Glutamatergic neuron (in vitro differentiated cells): ENCODE measurements at regions not wholly inside any gene's neighbourhood (a gene's known extent, or its start where the extent isn't known, plus 50 kb on each side); places are given as distances from the start of the nearest gene placed in this dataset.

Experiments
- DNase-seq: peaks from one replicate; pipeline ENCODE4 v3.0.0; 2022
- H3K27ac Mint-ChIP-seq: one replicate; pipeline ENCODE4 v1.8.0; 2020; ENCODE audit warnings: mild to moderate bottlenecking, mixed read lengths, inconsistent platforms; ENCODE audit not compliant: unreplicated experiment
- H3K27me3 Mint-ChIP-seq: one replicate; pipeline ENCODE4 v1.8.0; 2020; ENCODE audit warnings: mild to moderate bottlenecking, moderate library complexity, mixed read lengths, inconsistent platforms; ENCODE audit not compliant: unreplicated experiment
- H3K36me3 Mint-ChIP-seq: one replicate; pipeline ENCODE4 v1.8.0; 2020; ENCODE audit warnings: mild to moderate bottlenecking, mixed read lengths, inconsistent platforms; ENCODE audit not compliant: unreplicated experiment
- H3K4me1 Mint-ChIP-seq: one replicate; pipeline ENCODE4 v1.8.0; 2020; ENCODE audit warnings: mild to moderate bottlenecking, low read depth, mixed read lengths, inconsistent platforms; ENCODE audit not compliant: unreplicated experiment
- H3K4me3 Mint-ChIP-seq: one replicate; pipeline ENCODE4 v1.8.0; 2020; ENCODE audit warnings: mild to moderate bottlenecking, mixed read lengths, inconsistent platforms; ENCODE audit not compliant: unreplicated experiment
- H3K9me3 Mint-ChIP-seq: one replicate; pipeline ENCODE4 v1.8.0; 2020; ENCODE audit warnings: mild to moderate bottlenecking, moderate library complexity, mixed read lengths, inconsistent platforms; ENCODE audit not compliant: unreplicated experiment
- CTCF ChIP-seq: fragments of 200-600 bp; sonication (generic); IDR thresholded peaks from one replicate; pipeline ENCODE4 v1.5.0; 2021; ENCODE audit not compliant: partially characterized antibody, unreplicated experiment

GRCh38 chr11:120028897-120029258 lies 109.0 kb downstream of the TRIM29 start:
- H3K4me1 Mint-ChIP-seq = peaks cover under 1% of the 10 kb centered on the region
- TF ChIP-seq CTCF = no peak
- H3K9me3 Mint-ChIP-seq = no peaks in the 10 kb centered on the region
- no peak overlapping the region for H3K27ac Mint-ChIP-seq
- no peak for DNase-seq
- no peak overlapping the region for H3K4me3 Mint-ChIP-seq
- H3K36me3 Mint-ChIP-seq = peaks cover 6% of the 10 kb centered on the region
- peaks cover 5% of the 10 kb centered on the region for H3K27me3 Mint-ChIP-seq

- no peak for TF ChIP-seq CTCF
- DNase-seq = no peak
- no peaks in the 10 kb centered on the region for H3K9me3 Mint-ChIP-seq
- H3K36me3 Mint-ChIP-seq = peaks cover 6% of the 10 kb centered on the region
- peaks cover 7% of the 10 kb centered on the region for H3K27me3 Mint-ChIP-seq
- no peak overlapping the region for H3K27ac Mint-ChIP-seq
- peaks cover 2% of the 10 kb centered on the region for H3K4me1 Mint-ChIP-seq
- no peak overlapping the region for H3K4me3 Mint-ChIP-seq
These were observed 109.6 kb downstream of the TRIM29 start for GRCh38 chr11:120028181-120028896.

GRCh38 chr11:120027546-120028180 lies 110.2 kb downstream of the TRIM29 start:
- Mint-ChIP-seq H3K27me3 (peaks cover 7% of the 10 kb centered on the region), H3K36me3 (peaks cover 6% of the 10 kb centered on the region), H3K4me3 (no peak overlapping the region), H3K4me1 (peaks cover 2% of the 10 kb centered on the region), H3K9me3 (no peaks in the 10 kb centered on the region), H3K27ac (no peak overlapping the region)
- DNase-seq = no peak
- TF ChIP-seq CTCF = no peak

- TF ChIP-seq CTCF = no peak
- Mint-ChIP-seq H3K4me3 (no peak overlapping the region), H3K9me3 (no peaks in the 10 kb centered on the region), H3K36me3 (peaks cover 6% of the 10 kb centered on the region), H3K4me1 (peaks cover 2% of the 10 kb centered on the region), H3K27ac (no peak overlapping the region), H3K27me3 (peaks cover 6% of the 10 kb centered on the region)
- no peak for DNase-seq
These were observed 112.1 kb downstream of the TRIM29 start for GRCh38 chr11:120025606-120026335.

GRCh38 chr11:120024586-120024985 lies 113.3 kb downstream of the TRIM29 start:
- no peaks in the 10 kb centered on the region for H3K9me3 Mint-ChIP-seq
- peaks cover 2% of the 10 kb centered on the region for H3K4me1 Mint-ChIP-seq
- no peak for TF ChIP-seq CTCF
- peaks cover 6% of the 10 kb centered on the region for H3K27me3 Mint-ChIP-seq
- no peak for DNase-seq
- H3K36me3 Mint-ChIP-seq = peaks cover 6% of the 10 kb centered on the region
- H3K4me3 Mint-ChIP-seq = no peak overlapping the region
- H3K27ac Mint-ChIP-seq = no peak overlapping the region
